ENCODE measurements at regions not wholly inside any gene's neighbourhood (a gene's known extent, or its start where the extent isn't known, plus 50 kb on each side); places are given as distances from the start of the nearest gene placed in this dataset.

GRCh38 chr9:95650720-95651119 lies 133.9 kb upstream of the PTCH1 start (continued):
- no peak for TF ChIP-seq SIN3A (IDR thresholded peaks at IDR 0.05; ENCODE audit: low read depth)
- no peak for TF ChIP-seq ZFX (IDR thresholded peaks at IDR 0.05)
- no peak for TF ChIP-seq ZNF274 (IDR thresholded peaks at IDR 0.05; ENCODE audit: low read depth, low read length)
- no peak for TF ChIP-seq JUND (IDR thresholded peaks at IDR 0.05)
- TF ChIP-seq EGR1 (IDR thresholded peaks at IDR 0.05; ENCODE audit: low read depth), result no peak
- TF ChIP-seq POLR2A (IDR thresholded peaks at IDR 0.05; ENCODE audit: borderline replicate concordance, extremely low read depth, insufficient read depth, insufficient read length), result no peak
- TF ChIP-seq YY1 (IDR thresholded peaks at IDR 0.05; ENCODE audit: extremely low read depth, insufficient replicate concordance, low read depth, low read length), result no peak
- TF ChIP-seq CBX3 (IDR thresholded peaks at IDR 0.05; ENCODE audit: low read depth), result no peak

GRCh38 chr9:95649801-95650213 lies 133.0 kb upstream of the PTCH1 start:
- H4K20me1 ChIP-seq (ENCODE audit: insufficient read depth), result no peaks in the 10 kb centered on the region
- POLR2A ChIA-PET, result no interaction called here
- H3K9me2 ChIP-seq (ENCODE audit: insufficient read depth), result no peaks in the 10 kb centered on the region
- H3K9me3 ChIP-seq (ENCODE audit: control insufficient read depth in 1 of 2, insufficient read depth in 1 of 2, low read depth in 1 of 2, low read length in 2 of 2), result no peaks in the 10 kb centered on the region
- ATAC-seq (no peak), DNase-seq (ENCODE audit: low read depth, low spot score) (no peak)
- H3K79me2 ChIP-seq (ENCODE audit: insufficient read depth, low read length), result no peaks in the 10 kb centered on the region
- no peaks in the 10 kb centered on the region for H3K4me1 ChIP-seq (ENCODE audit: control insufficient read depth in 1 of 2, insufficient read depth in 2 of 2, low read length in 2 of 2)
- intact Hi-C loops (cut with micrococcal nuclease), result no loop called here
- H3K27me3 ChIP-seq (ENCODE audit: insufficient read depth, low read length), result no peaks in the 10 kb centered on the region
- no peak overlapping the region for H2AFZ ChIP-seq (ENCODE audit: low read depth, low read length, poor library complexity, severe bottlenecking)
- H3K4me2 ChIP-seq (ENCODE audit: low read length), result no peak overlapping the region
- no peak overlapping the region for H3K4me3 ChIP-seq (replicated peaks in 1 of 2; ENCODE audit: low read depth in 1 of 2, low read length in 2 of 2)
- TF ChIP-seq EZH2phosphoT487 (IDR thresholded peaks at IDR 0.05; ENCODE audit: borderline replicate concordance) (no peak), ELF1 (IDR thresholded peaks at IDR 0.05; ENCODE audit: borderline replicate concordance, low read depth) (no peak), ZFX (IDR thresholded peaks at IDR 0.05) (no peak), FOSL1 (IDR thresholded peaks at IDR 0.05; ENCODE audit: low read depth) (no peak)
- H3K27ac ChIP-seq (ENCODE audit: low read depth, low read length), result no peak overlapping the region
- CTCF ChIA-PET, result no interaction called here
- no peak overlapping the region for H3K9ac ChIP-seq (ENCODE audit: low read length)
- BruUV-seq (replicated peaks), result no TSS peak
- RAD21 ChIA-PET (ENCODE audit: low non-redundant PET in 1 of 2, low total read pairs in 2 of 2, uncharacterized antibody in 2 of 2, unreplicated experiment in 2 of 2), result no interaction called here
- no peaks in the 10 kb centered on the region for H3K36me3 ChIP-seq (ENCODE audit: control insufficient read depth in 1 of 2, insufficient read depth in 2 of 2, low read length in 2 of 2)

GRCh38 chr9:95648225-95648624 lies 131.5 kb upstream of the PTCH1 start:
- RAD21 ChIA-PET (ENCODE audit: low non-redundant PET in 1 of 2, low total read pairs in 2 of 2, uncharacterized antibody in 2 of 2, unreplicated experiment in 2 of 2), result no interaction called here
- Histone ChIP-seq H4K20me1 (ENCODE audit: insufficient read depth) (no peaks in the 10 kb centered on the region), H3K9ac (ENCODE audit: low read length) (no peak overlapping the region), H2AFZ (ENCODE audit: low read depth, low read length, poor library complexity, severe bottlenecking) (no peak overlapping the region), H3K9me2 (ENCODE audit: insufficient read depth) (no peaks in the 10 kb centered on the region), H3K27me3 (ENCODE audit: insufficient read depth, low read length) (no peaks in the 10 kb centered on the region), H3K4me2 (ENCODE audit: low read length) (no peak overlapping the region), H3K9me3 (ENCODE audit: control insufficient read depth in 1 of 2, insufficient read depth in 1 of 2, low read depth in 1 of 2, low read length in 2 of 2) (no peaks in the 10 kb centered on the region), H3K4me1 (ENCODE audit: control insufficient read depth in 1 of 2, insufficient read depth in 2 of 2, low read length in 2 of 2) (no peaks in the 10 kb centered on the region), H3K4me3 (replicated peaks in 1 of 2; ENCODE audit: low read depth in 1 of 2, low read length in 2 of 2) (no peak overlapping the region), H3K36me3 (ENCODE audit: control insufficient read depth in 1 of 2, insufficient read depth in 2 of 2, low read length in 2 of 2) (no peaks in the 10 kb centered on the region), H3K27ac (ENCODE audit: low read depth, low read length) (no peak overlapping the region), H3K79me2 (ENCODE audit: insufficient read depth, low read length) (no peaks in the 10 kb centered on the region)
- no peak for ATAC-seq
- no peak for TF ChIP-seq ELF1 (IDR thresholded peaks at IDR 0.05; ENCODE audit: borderline replicate concordance, low read depth)
- TF ChIP-seq RAD21 (IDR thresholded peaks at IDR 0.05; ENCODE audit: low read depth), result no peak
- TF ChIP-seq REST (IDR thresholded peaks at IDR 0.05; ENCODE audit: low read depth), result no peak
- TF ChIP-seq EZH2phosphoT487 (IDR thresholded peaks at IDR 0.05; ENCODE audit: borderline replicate concordance), result no peak
- POLR2A ChIA-PET, result no interaction called here
- BruUV-seq (replicated peaks), result no TSS peak
- CTCF ChIA-PET, result no interaction called here
- intact Hi-C loops (cut with micrococcal nuclease), result no loop called here
- DNase-seq (ENCODE audit: low read depth, low spot score), result no peak
